Activated naive CD4-positive, alpha-beta T cell treated with anti-CD3 and anti-CD28 coated beads, Interleukin-2, amount 10 ng/mL, durations not matched to agents 7 days and 5 days (primary cell): ENCODE measurements at regions not wholly inside any gene's neighbourhood (a gene's known extent, or its start where the extent isn't known, plus 50 kb on each side); places are given as distances from the start of the nearest gene placed in this dataset.
"Not testable (repeated sequence)": the region's sequence is repeated elsewhere in the genome, so short reads cannot be mapped to it uniquely, and the experiment has no call there.

ENCODE experiments used
- CTCF ChIA-PET: fragments of 350-600 bp; sonication (Branson Sonifier 250); formaldehyde crosslinking; loops from one replicate; lab custom pipeline; 2021; ENCODE audit warnings: antibody characterized with exemption; lab: Charles Lee
- DNase-seq: peaks from one replicate; pipeline ENCODE4 v3.0.0-alpha.2; 2020
- H3K27ac Mint-ChIP-seq: one replicate; pipeline ENCODE4 v1.8.0; 2021; ENCODE audit warnings: mild to moderate bottlenecking, moderate library complexity, mixed read lengths
- H3K27me3 Mint-ChIP-seq: one replicate; pipeline ENCODE4 v1.8.0; 2021; ENCODE audit warnings: mild to moderate bottlenecking, mixed read lengths
- H3K36me3 Mint-ChIP-seq: one replicate; pipeline ENCODE4 v1.8.0; 2021; ENCODE audit warnings: mixed read lengths
- H3K4me1 Mint-ChIP-seq: one replicate; pipeline ENCODE4 v1.8.0; 2021; ENCODE audit warnings: mixed read lengths
- H3K4me3 Mint-ChIP-seq: one replicate; pipeline ENCODE4 v1.8.0; 2021; ENCODE audit warnings: mild to moderate bottlenecking, moderate library complexity, mixed read lengths
- H3K9me3 Mint-ChIP-seq: one replicate; pipeline ENCODE4 v1.8.0; 2021; ENCODE audit warnings: mixed read lengths

GRCh38 chr5:2003690-2004365 is 121.1 kb upstream of the IRX4 start:
- no peak for DNase-seq
- no peaks in the 10 kb centered on the region for H3K36me3 Mint-ChIP-seq
- no peak overlapping the region for H3K4me3 Mint-ChIP-seq
- H3K27me3 Mint-ChIP-seq = peaks cover 19% of the 10 kb centered on the region
- H3K9me3 Mint-ChIP-seq = no peaks in the 10 kb centered on the region
- CTCF ChIA-PET = no interaction called here
- no peaks in the 10 kb centered on the region for H3K4me1 Mint-ChIP-seq
- H3K27ac Mint-ChIP-seq = no peak overlapping the region

- CTCF ChIA-PET = no interaction called here
- Mint-ChIP-seq H3K36me3 (no peaks in the 10 kb centered on the region), H3K4me1 (no peaks in the 10 kb centered on the region), H3K4me3 (no peak overlapping the region), H3K9me3 (peaks cover 2% of the 10 kb centered on the region), H3K27me3 (peaks cover 19% of the 10 kb centered on the region), H3K27ac (no peak overlapping the region)
- DNase-seq = no peak
Observed at GRCh38 chr5:2003206-2003605, 120.5 kb upstream of the IRX4 start.

DNA sequence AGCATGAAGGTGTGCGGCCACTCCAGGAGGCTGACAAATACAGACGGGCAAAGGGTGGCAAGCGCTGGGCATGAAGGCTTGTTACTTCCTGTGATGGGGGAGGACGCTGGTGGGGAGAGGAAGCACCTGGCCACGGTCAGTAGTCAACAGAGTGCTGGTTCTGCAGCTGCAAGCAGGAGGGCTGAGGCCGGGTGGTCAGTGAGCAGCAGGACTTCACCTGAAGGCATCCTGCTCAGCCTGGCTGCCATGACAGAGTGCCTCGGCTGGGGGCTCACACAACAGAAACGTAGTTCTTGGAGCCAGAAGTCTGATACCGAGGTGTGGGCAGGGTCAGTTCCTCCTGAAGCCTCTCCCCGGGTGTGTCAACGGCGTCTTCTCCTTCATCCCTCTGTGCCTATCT is 118.6 kb upstream of the IRX4 start:
- Mint-ChIP-seq H3K4me1 (no peaks in the 10 kb centered on the region), H3K4me3 (no peak overlapping the region), H3K27ac (no peak overlapping the region), H3K27me3 (peaks cover 19% of the 10 kb centered on the region), H3K36me3 (no peaks in the 10 kb centered on the region), H3K9me3 (peaks cover 7% of the 10 kb centered on the region)
- CTCF ChIA-PET = interaction anchor here (1.0 kb wide), 1 partner anchor 239 kb away, joined by 3 read pairs; no protein-coding TSS in a partner anchor
- DNase-seq = no peak

GRCh38 chr5:2000591-2000990 is 117.9 kb upstream of the IRX4 start:
- Mint-ChIP-seq H3K27ac (no peak overlapping the region), H3K27me3 (peaks cover 18% of the 10 kb centered on the region), H3K4me3 (no peak overlapping the region), H3K4me1 (no peaks in the 10 kb centered on the region), H3K36me3 (no peaks in the 10 kb centered on the region), H3K9me3 (peaks cover 7% of the 10 kb centered on the region)
- DNase-seq = no peak
- CTCF ChIA-PET = interaction anchor here (1.0 kb wide), 1 partner anchor 238 kb away, joined by 3 read pairs; no protein-coding TSS in a partner anchor

DNA sequence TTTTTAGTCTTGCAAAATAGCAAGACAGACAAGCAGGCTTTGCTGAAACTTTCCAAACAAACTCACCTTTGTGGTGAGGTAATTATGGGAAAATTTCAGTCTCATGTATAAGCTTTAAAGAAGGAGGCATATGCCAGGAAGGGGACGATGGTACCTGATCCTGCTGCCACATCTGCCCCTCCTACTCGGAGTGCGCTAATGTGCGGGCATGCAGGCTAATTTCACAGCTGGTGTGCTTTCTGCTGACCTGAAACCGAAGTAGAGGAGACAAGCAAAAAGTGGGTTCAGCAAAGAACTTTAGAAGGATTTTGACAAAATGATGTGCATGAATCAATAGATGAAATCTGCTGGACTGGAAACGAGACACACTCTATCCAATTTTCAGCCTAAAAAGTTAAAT is 117.1 kb upstream of the IRX4 start:
- Mint-ChIP-seq H3K4me3 (no peak overlapping the region), H3K27ac (no peak overlapping the region), H3K36me3 (no peaks in the 10 kb centered on the region), H3K4me1 (no peaks in the 10 kb centered on the region), H3K27me3 (peaks cover 11% of the 10 kb centered on the region), H3K9me3 (peaks cover 7% of the 10 kb centered on the region)
- CTCF ChIA-PET = no interaction called here
- DNase-seq = no peak

GRCh38 chr5:1998716-1999317 is 116.1 kb upstream of the IRX4 start:
- H3K4me1 Mint-ChIP-seq = no peaks in the 10 kb centered on the region
- no peak overlapping the region for H3K27ac Mint-ChIP-seq
- no peaks in the 10 kb centered on the region for H3K36me3 Mint-ChIP-seq
- no peak for DNase-seq
- peaks cover 7% of the 10 kb centered on the region for H3K9me3 Mint-ChIP-seq
- H3K27me3 Mint-ChIP-seq = peaks cover 11% of the 10 kb centered on the region
- no peak overlapping the region for H3K4me3 Mint-ChIP-seq
- CTCF ChIA-PET = no interaction called here

GRCh38 chr5:1998348-1998669 is 115.6 kb upstream of the IRX4 start:
- Mint-ChIP-seq H3K9me3 (peaks cover 7% of the 10 kb centered on the region), H3K4me1 (no peaks in the 10 kb centered on the region), H3K27me3 (peaks cover 11% of the 10 kb centered on the region), H3K4me3 (no peak overlapping the region), H3K36me3 (no peaks in the 10 kb centered on the region), H3K27ac (no peak overlapping the region)
- CTCF ChIA-PET = no interaction called here
- DNase-seq = no peak

DNA sequence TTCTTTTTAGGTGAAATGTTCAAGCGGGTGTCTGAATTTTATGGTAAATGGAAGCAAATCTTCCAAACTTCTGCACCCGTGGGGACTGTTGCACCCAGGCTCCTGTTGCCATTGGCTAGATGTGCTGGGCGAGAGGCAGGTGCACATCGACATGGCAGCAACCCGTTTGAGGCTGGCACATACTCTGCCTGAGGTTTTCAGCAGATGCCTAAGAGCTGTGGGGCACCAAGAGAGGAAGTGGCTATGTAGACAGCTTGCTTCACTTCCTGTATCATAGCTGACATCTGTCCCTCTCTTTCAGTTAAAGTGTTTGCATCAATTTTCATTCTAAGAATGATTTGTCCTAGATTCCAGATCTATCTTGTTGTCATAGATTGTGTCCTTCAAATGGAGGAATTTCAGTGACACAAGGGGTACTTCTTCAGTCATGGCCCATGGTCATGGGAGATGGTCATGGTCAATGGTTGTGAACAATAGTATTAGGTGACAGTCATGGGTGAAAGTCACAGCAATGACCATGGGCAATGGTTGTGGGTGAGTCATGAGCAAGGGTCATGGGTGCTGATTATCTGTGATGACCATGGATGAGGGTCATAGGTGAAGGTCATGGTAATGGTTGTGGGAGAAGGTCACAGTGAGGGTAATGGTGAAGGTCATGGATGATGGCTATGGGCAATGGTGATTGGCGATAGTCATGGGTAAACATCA is 115.1 kb upstream of the IRX4 start:
- no peak overlapping the region for H3K4me3 Mint-ChIP-seq
- no peak overlapping the region for H3K27ac Mint-ChIP-seq
- peaks cover 11% of the 10 kb centered on the region for H3K27me3 Mint-ChIP-seq
- H3K9me3 Mint-ChIP-seq = peaks cover 7% of the 10 kb centered on the region
- no peaks in the 10 kb centered on the region for H3K36me3 Mint-ChIP-seq
- no peaks in the 10 kb centered on the region for H3K4me1 Mint-ChIP-seq
- DNase-seq = no peak
- CTCF ChIA-PET = no interaction called here

GRCh38 chr5:1995491-1995890 is 112.8 kb upstream of the IRX4 start:
- Mint-ChIP-seq H3K36me3 (no peaks in the 10 kb centered on the region), H3K4me1 (no peaks in the 10 kb centered on the region), H3K9me3 (peaks cover 7% of the 10 kb centered on the region), H3K4me3 (no peak overlapping the region), H3K27ac (no peak overlapping the region), H3K27me3 (peaks cover 2% of the 10 kb centered on the region)
- CTCF ChIA-PET = no interaction called here
- no peak for DNase-seq

DNA sequence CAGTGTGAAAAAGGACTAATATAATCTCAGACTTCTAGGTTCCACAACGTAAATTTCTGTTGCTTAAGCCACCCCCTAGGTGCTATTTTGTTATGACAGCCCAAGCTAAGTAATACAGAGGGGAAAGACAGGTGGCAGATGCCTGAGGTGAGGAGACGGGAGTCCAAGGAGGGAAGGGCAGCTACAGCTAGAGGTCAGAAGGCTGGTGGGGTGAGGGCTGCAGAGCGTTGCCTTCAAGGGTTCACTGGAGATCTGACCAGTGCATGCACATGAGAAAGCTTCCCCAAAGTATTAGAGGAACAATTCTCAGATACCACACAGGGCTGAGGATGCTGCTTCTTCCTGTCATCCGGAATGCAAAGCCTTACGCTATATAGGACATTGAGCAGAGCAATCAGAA is 104.7 kb upstream of the IRX4 start:
- DNase-seq = no peak
- Mint-ChIP-seq H3K27ac (no peak overlapping the region), H3K4me1 (no peaks in the 10 kb centered on the region), H3K27me3 (peaks cover 15% of the 10 kb centered on the region), H3K4me3 (no peak overlapping the region), H3K9me3 (no peaks in the 10 kb centered on the region), H3K36me3 (no peaks in the 10 kb centered on the region)
- CTCF ChIA-PET = no interaction called here

DNA sequence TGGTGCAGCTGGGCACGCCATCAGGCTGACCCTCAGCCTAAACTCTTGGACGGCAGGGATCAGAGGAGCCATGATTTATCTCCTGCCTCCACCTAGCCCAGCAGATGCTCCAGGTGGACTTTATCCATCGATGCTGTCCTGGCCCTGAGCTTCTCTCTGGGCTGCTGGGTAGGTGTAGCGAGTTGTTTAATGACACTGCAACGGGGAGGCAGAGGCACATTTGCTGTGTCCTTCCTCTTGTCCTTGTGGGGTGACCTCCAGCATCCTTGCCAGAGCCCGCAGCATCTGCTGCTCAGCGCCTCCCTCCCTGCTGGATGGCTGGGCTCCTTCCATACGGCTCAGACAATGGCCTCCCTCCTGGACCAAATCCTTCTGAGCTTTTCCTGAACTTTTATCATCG is 103.1 kb upstream of the IRX4 start:
- Mint-ChIP-seq H3K4me1 (no peaks in the 10 kb centered on the region), H3K27me3 (peaks cover 15% of the 10 kb centered on the region)

DNA sequence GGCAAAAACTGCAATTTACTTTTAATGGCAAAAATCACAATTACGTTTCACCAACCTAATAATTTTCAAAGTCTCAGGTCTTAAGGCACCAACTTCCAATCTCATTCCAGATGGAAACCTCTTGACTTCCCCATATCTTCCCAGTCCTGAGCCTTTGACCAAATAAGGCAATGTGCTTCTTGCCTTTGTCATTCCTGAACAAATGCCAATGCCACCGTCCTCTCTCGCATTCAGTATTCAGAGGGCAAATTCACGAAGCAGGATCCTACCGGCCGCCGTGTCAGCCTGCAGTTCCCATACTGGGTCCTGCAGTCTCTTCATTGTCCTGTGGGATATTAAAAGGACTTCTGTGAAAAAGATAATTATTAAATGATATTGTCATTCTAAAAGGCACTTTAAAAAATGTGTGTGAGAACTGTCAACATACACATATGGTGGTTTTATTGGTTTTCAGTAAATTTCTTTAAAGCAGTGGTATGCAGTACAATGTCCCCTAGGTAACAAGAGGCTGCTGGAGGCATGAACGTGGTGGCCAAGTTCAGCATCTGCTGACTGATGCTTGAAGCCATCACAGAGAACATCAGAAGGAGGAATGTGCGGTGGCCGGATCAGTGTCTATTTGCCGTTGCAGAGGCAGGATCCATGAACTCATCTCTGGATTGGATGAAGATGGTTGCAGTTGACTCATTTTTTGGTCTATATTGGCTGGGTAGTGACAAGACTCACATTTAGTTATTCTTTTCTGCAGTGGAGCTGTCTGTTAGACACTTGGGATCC is 101.4 kb upstream of the IRX4 start:
- Mint-ChIP-seq H3K36me3 (no peaks in the 10 kb centered on the region), H3K27ac (no peak overlapping the region), H3K4me3 (no peak overlapping the region)

More for the DNA sequence above, 103.1 kb upstream of the IRX4 start:
- no peak for DNase-seq
- CTCF ChIA-PET = no interaction called here
- H3K27ac Mint-ChIP-seq = no peak overlapping the region
- H3K9me3 Mint-ChIP-seq = no peaks in the 10 kb centered on the region
- H3K36me3 Mint-ChIP-seq = no peaks in the 10 kb centered on the region
- H3K4me3 Mint-ChIP-seq = no peak overlapping the region

DNA sequence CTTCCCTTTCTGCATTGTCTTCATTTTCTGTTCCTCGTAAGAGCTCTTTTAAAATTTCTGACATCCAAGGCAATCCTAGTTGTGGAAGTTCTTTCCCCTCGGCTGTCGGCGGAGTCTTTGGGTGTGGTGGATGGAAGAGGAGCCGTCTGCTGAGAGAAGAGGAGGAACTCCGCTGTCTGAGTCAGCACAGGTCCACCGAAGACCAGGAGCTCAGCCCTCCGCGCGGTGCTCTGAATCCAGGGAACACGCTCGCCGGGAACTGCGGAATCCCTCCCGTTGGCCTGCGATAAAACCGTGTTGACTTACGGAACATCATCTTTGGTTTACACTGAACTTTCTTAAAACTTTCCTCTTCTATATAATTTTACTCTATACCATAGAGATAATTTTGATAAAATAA is 100.7 kb upstream of the IRX4 start:
- Mint-ChIP-seq H3K27ac (no peak overlapping the region), H3K4me3 (no peak overlapping the region), H3K9me3 (no peaks in the 10 kb centered on the region), H3K36me3 (no peaks in the 10 kb centered on the region), H3K4me1 (no peaks in the 10 kb centered on the region), H3K27me3 (peaks cover 15% of the 10 kb centered on the region)
- no peak for DNase-seq
- CTCF ChIA-PET = no interaction called here

More for the DNA sequence above, 101.4 kb upstream of the IRX4 start:
- CTCF ChIA-PET = no interaction called here
- Mint-ChIP-seq H3K27me3 (peaks cover 15% of the 10 kb centered on the region), H3K4me1 (no peaks in the 10 kb centered on the region), H3K9me3 (no peaks in the 10 kb centered on the region)
- no peak for DNase-seq

DNA sequence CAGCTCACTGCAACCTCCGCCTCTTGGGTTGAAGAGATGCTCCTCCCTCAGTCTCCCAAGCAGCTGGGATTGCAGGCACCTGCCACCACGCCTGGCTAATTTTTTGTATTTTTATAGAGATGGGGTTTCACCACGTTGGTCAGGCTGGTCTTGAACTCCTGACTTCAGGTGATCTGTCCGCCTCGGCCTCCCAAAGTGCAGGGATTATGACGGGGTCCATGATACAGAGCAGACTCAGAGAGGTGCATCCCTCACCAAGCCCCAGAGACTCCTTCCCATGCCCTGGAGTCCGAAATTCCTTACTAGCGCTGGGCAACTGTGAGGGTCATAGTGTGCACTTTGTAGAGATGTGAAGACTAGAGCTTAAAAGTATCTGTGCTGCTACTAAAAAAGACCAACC is 99.8 kb upstream of the IRX4 start:
- DNase-seq, H3K4me1 Mint-ChIP-seq, H3K27ac Mint-ChIP-seq, H3K4me3 Mint-ChIP-seq, H3K36me3 Mint-ChIP-seq, H3K9me3 Mint-ChIP-seq, CTCF ChIA-PET: not testable (repeated sequence)
- peaks cover 14% of the 10 kb centered on the region for H3K27me3 Mint-ChIP-seq
